MM.1S (cell line): ENCODE measurements at regions not wholly inside any gene's neighbourhood (a gene's known extent, or its start where the extent isn't known, plus 50 kb on each side); places are given as distances from the start of the nearest gene placed in this dataset.

Source experiments
- DNase-seq: peaks from one replicate; pipeline ENCODE4 v3.0.0-alpha.2; 2015
- H2AFZ ChIP-seq: fragments of 300-600 bp; sonication (generic); 2 replicates; pipeline ENCODE4 v1.6.0; 2016; ENCODE audit warnings: antibody characterized with exemption, low read length
- H3F3A ChIP-seq: fragments of 300-600 bp; sonication (generic); 2 replicates; pipeline ENCODE4 v1.6.1; 2016; ENCODE audit warnings: mild to moderate bottlenecking, antibody characterized with exemption, low read length, moderate library complexity, mixed read lengths; ENCODE audit not compliant: insufficient read depth
- H3K27ac ChIP-seq: fragments of 300-600 bp; sonication (generic); 2 replicates; pipeline ENCODE4 v1.5.1; 2016; ENCODE audit warnings: mild to moderate bottlenecking, low read length
- H3K27me3 ChIP-seq: fragments of 300-600 bp; sonication (generic); replicated peaks from 2 replicates; pipeline ENCODE4 v1.6.0; 2016; ENCODE audit warnings: low read length; ENCODE audit not compliant: insufficient read depth
- H3K36me3 ChIP-seq: fragments of 300-600 bp; sonication (generic); replicated peaks from 2 replicates; pipeline ENCODE4 v1.6.1; 2016; ENCODE audit warnings: mild to moderate bottlenecking, low read length, mixed read lengths; ENCODE audit not compliant: insufficient read depth
- H3K4me1 ChIP-seq: fragments of 300-600 bp; sonication (generic); 2 replicates; pipeline ENCODE4 v1.6.1; 2016; ENCODE audit warnings: low read length, mixed read lengths
- H3K4me2 ChIP-seq: fragments of 300-600 bp; sonication (generic); 2 replicates; pipeline ENCODE4 v1.6.0; 2016; ENCODE audit warnings: low read depth, low read length
- H3K4me3 ChIP-seq: fragments of 300-600 bp; sonication (generic); 2 replicates; pipeline ENCODE4 v1.5.1; 2016; ENCODE audit warnings: low read length, mixed read lengths
- H3K79me2 ChIP-seq: fragments of 300-600 bp; sonication (generic); 2 replicates; pipeline ENCODE4 v1.6.1; 2016; ENCODE audit warnings: mixed run types, low read length, mixed read lengths
- H3K9ac ChIP-seq: fragments of 300-600 bp; sonication (generic); 2 replicates; pipeline ENCODE4 v1.6.1; 2016; ENCODE audit warnings: low read length, mixed read lengths
- H3K9me2 ChIP-seq: fragments of 300-600 bp; sonication (generic); replicated peaks from 2 replicates; pipeline ENCODE4 v1.6.1; 2016; ENCODE audit warnings: mild to moderate bottlenecking, low read length, mixed read lengths; ENCODE audit not compliant: insufficient read depth
- H3K9me3 ChIP-seq: fragments of 300-600 bp; sonication (generic); replicated peaks from 2 replicates; pipeline ENCODE4 v1.6.1; 2016; ENCODE audit warnings: mild to moderate bottlenecking, low read length, mixed read lengths; ENCODE audit not compliant: insufficient read depth
- H4K20me1 ChIP-seq: fragments of 300-600 bp; sonication (generic); 2 replicates; pipeline ENCODE4 v1.6.1; 2016; ENCODE audit warnings: mild to moderate bottlenecking, low read length, moderate library complexity, mixed read lengths; ENCODE audit not compliant: insufficient read depth
- CTCF ChIP-seq: fragments of 300-600 bp; sonication (generic); IDR thresholded peaks from 2 replicates; pipeline ENCODE4 v1.5.1; 2016; ENCODE audit warnings: antibody characterized with exemption, low read length, mixed read lengths
- EZH2 ChIP-seq: fragments of 300-600 bp; sonication (generic); optimal IDR thresholded peaks from 2 replicates; pipeline ENCODE3; 2017; ENCODE audit warnings: low read depth, mild to moderate bottlenecking, antibody characterized with exemption, low read length, mixed read lengths
- EZH2phosphoT487 ChIP-seq: fragments of 300-600 bp; sonication (generic); IDR thresholded peaks from 2 replicates; pipeline ENCODE4 v1.6.1; 2018; ENCODE audit warnings: antibody characterized with exemption, low read length

GRCh38 chr14:71776471-71777360 is 155.5 kb upstream of the RGS6 start:
- H3K36me3 ChIP-seq: no peaks in the 10 kb centered on the region
- H3F3A ChIP-seq: no peaks in the 10 kb centered on the region
- TF ChIP-seq EZH2phosphoT487 (no peak), EZH2 (no peak), CTCF (no peak)
- no peaks in the 10 kb centered on the region for H3K27me3 ChIP-seq
- no peak overlapping the region for H3K27ac ChIP-seq
- H3K4me2 ChIP-seq: no peak overlapping the region
- H2AFZ ChIP-seq: no peak overlapping the region
- no peaks in the 10 kb centered on the region for H3K79me2 ChIP-seq
- no peaks in the 10 kb centered on the region for H3K9me2 ChIP-seq
- no peaks in the 10 kb centered on the region for H4K20me1 ChIP-seq
- no peaks in the 10 kb centered on the region for H3K9me3 ChIP-seq
- no peak overlapping the region for H3K4me3 ChIP-seq
- no peak for DNase-seq
- H3K4me1 ChIP-seq: no peaks in the 10 kb centered on the region
- no peak overlapping the region for H3K9ac ChIP-seq

GRCh38 chr14:71780075-71780474 is 152.2 kb upstream of the RGS6 start:
- Histone ChIP-seq H2AFZ (no peak overlapping the region), H4K20me1 (no peaks in the 10 kb centered on the region), H3K9me3 (no peaks in the 10 kb centered on the region), H3K27me3 (no peaks in the 10 kb centered on the region), H3K36me3 (no peaks in the 10 kb centered on the region), H3K79me2 (no peaks in the 10 kb centered on the region), H3K9ac (no peak overlapping the region), H3K4me2 (no peak overlapping the region), H3K4me1 (no peaks in the 10 kb centered on the region), H3K9me2 (no peaks in the 10 kb centered on the region), H3K4me3 (no peak overlapping the region), H3F3A (no peaks in the 10 kb centered on the region), H3K27ac (no peak overlapping the region)
- TF ChIP-seq CTCF (no peak), EZH2phosphoT487 (no peak), EZH2 (no peak)
- no peak for DNase-seq

GRCh38 chr14:71780822-71781221 is 151.4 kb upstream of the RGS6 start:
- Histone ChIP-seq H3F3A (no peaks in the 10 kb centered on the region), H3K4me2 (no peak overlapping the region), H3K9ac (no peak overlapping the region), H3K4me1 (no peaks in the 10 kb centered on the region), H2AFZ (no peak overlapping the region), H3K36me3 (no peaks in the 10 kb centered on the region), H3K9me2 (no peaks in the 10 kb centered on the region), H3K9me3 (no peaks in the 10 kb centered on the region), H3K79me2 (no peaks in the 10 kb centered on the region), H3K4me3 (no peak overlapping the region), H3K27me3 (no peaks in the 10 kb centered on the region), H4K20me1 (no peaks in the 10 kb centered on the region), H3K27ac (no peak overlapping the region)
- TF ChIP-seq CTCF (no peak), EZH2phosphoT487 (no peak), EZH2 (no peak)
- no peak for DNase-seq
